ENCODE measurements at regions not wholly inside any gene's neighbourhood (a gene's known extent, or its start where the extent isn't known, plus 50 kb on each side); places are given as distances from the start of the nearest gene placed in this dataset.
"Not testable (repeated sequence)": the region's sequence is repeated elsewhere in the genome, so short reads cannot be mapped to it uniquely, and the experiment has no call there.

DNA sequence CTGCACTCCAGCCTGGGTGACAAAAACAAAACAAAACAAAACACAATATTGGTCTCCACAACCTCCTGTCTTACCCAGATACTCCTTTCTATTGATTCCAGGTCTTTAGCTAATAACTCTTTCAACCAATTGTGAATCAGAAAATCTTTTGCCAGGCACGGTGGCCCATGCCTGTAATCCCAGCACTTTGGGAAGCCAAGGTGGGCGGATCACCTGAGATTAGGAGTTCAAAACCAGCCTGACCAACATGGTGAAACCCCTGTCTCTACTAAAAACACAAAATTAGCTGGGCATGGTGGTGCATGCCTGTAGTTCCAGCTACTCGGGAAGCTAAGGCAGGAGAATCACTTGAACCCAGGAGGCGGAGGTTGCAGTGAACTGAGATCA is 88.5 kb upstream of the METTL9 start:
- H3K9me3 ChIP-seq (ENCODE audit: low read depth, low read length); H3K27ac ChIP-seq; DNase-seq (ENCODE audit: low read depth, low spot score); H3K4me3 ChIP-seq; H3K9ac ChIP-seq (ENCODE audit: insufficient read length): not testable (repeated sequence)
- peaks cover 24% of the 10 kb centered on the region; the same call in 1 of the 2 replicates for H3K36me3 ChIP-seq (ENCODE audit: insufficient read depth, low read length)

DNA sequence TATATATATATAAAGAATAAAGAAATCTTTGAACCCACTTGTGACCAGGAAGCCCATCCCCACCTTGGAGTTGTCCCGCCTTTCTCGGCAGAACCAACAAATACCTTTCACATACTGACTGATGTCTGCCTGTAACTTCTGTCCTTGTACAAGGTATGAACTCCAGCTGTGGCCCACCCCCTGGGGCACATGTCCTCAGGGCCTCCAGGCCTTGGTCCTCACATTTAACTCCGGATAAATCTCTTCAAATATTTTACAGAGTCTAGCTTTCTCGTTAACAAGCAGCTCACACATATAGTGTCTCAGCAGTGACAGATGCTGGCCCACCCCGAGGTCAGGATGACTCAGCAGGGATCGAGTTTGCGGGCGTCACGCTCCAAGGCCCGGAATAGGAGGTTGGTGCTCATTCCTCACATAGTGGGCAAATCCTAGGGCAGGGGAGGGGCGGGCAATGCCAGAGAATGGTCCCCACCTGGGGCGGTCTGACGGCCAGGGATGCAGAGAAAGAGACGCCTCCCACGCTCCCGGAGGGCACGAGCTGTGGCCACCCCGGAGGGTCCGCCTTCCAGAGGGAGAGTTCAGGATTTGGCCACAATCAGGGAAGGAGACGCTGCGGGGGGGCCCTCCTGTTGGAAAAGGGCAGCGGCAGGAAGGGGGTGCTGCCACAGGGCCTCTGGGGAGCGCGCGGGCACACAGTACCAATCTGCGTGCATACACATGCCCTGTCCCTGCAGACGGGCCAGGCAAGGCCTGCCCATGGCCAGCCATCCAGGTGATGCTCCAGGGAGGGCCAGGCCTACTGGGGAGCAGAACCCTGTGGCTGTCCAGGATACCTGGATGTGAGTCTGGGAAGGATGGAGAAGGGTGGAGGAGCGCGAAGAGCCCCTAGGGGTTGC is 87.8 kb upstream of the METTL9 start:
- not testable (repeated sequence) for H3K9ac ChIP-seq (ENCODE audit: insufficient read length); H3K27ac ChIP-seq; DNase-seq (ENCODE audit: low read depth, low spot score); H3K9me3 ChIP-seq (ENCODE audit: low read depth, low read length); H3K4me3 ChIP-seq
- peaks cover 28% of the 10 kb centered on the region; the same call in 1 of the 2 replicates for H3K36me3 ChIP-seq (ENCODE audit: insufficient read depth, low read length)

DNA sequence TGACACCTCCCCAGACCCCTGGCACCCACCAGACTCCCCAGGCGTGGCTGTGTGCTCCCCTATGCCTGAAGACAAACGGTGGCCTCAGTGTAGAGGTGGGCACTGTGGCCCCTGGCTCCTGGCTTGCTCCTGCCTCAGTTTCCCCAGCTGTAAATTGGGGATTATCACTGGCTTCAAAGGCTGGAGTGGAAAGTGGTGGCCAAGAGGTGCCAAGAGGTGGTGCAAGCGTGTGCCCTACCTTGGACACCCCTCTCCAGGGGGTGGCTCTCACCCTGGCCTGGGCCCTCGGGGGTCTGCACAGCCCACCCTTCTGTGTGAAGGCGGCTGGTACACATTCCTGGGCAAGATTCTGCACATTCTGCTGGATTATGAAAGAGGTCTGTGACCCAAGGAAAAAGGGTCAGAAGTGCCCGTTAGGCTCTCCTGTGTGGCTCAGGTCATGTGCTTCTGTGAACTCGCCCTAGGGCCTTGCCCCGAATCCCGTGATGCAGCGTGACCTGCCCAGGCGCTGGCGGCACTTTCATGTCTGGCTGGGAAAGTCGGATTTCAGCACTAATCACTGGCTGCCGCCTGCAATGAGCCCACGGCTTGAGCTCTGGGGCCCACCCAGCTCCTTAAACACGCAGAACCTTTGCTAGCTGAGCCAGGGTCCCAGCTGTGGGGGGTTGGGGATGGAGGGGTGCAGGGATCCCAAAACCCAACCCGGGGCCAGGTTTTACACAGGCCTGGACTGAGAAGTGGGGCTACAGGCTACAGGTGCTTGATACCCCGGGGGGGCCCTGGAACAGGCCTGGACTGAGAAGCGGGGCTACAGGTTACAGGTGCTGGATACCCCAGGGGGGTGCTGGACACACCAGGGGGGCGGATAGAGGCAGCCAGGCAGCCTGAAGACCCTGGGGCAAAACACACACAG is 86.8 kb upstream of the METTL9 start:
- H3K36me3 ChIP-seq (ENCODE audit: insufficient read depth, low read length), result peaks cover 28% of the 10 kb centered on the region; the same call in 1 of the 2 replicates
- not testable (repeated sequence) for H3K27ac ChIP-seq; DNase-seq (ENCODE audit: low read depth, low spot score); H3K4me3 ChIP-seq; H3K9ac ChIP-seq (ENCODE audit: insufficient read length); H3K9me3 ChIP-seq (ENCODE audit: low read depth, low read length)

DNA sequence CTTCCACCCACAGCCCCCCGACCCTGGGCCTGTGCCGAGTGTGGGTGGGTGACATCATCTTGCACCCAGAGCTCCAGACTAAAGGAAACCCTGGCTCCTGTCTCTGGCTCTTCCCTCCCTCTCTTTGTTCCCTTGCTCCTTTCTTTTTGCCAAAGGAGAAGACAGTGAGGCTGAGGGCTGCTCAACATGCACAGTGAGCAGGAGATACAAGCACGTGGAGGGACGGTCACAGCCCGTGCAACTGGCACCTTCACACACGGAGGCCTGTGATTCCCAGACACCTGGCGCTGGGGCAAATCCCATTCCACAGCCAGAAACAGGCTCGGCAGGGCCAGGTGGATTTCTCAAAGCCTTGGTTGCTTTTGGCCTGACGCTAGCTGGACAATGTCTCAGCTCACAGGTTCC is 86.0 kb upstream of the METTL9 start:
- DNase-seq (ENCODE audit: low read depth, low spot score); H3K9ac ChIP-seq (ENCODE audit: insufficient read length); H3K4me3 ChIP-seq; H3K9me3 ChIP-seq (ENCODE audit: low read depth, low read length); H3K27ac ChIP-seq: not testable (repeated sequence)
- H3K36me3 ChIP-seq (ENCODE audit: insufficient read depth, low read length), result peaks cover 28% of the 10 kb centered on the region; the same call in 1 of the 2 replicates

DNA sequence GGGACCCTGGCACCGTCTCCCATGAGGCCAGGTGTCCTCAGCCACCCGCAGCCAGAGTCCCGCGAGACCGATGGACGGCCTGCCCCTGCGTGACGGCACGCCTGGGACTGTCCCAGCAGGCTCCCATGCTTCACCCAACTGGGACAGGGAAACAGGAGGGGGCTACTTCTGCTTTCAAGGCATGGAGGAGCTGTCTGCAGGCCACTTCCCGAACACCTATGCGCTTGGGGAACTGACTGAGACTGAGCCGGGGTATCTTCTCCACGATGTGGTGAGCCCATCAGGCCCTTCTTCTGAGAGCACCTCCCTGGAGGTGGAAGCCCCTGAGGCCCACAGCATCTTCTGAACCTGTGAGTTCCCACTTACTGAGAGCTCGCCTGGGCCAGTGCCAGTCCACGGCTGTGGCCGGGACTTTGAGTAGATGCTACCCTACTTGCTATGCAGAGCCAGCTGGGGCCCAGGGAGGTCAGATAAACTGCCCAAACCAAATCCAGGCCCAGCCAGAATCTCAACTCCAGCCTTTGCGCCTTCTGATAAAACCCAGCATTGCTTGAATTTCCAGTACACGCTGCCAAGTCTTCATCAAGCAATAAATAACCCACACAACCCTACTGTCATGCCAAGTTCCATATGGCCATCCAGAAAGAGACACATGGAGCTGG is 85.4 kb upstream of the METTL9 start:
- peaks cover 24% of the 10 kb centered on the region; the same call in 1 of the 2 replicates for H3K36me3 ChIP-seq (ENCODE audit: insufficient read depth, low read length)
- not testable (repeated sequence) for H3K9me3 ChIP-seq (ENCODE audit: low read depth, low read length); H3K27ac ChIP-seq; H3K9ac ChIP-seq (ENCODE audit: insufficient read length); H3K4me3 ChIP-seq; DNase-seq (ENCODE audit: low read depth, low spot score)

DNA sequence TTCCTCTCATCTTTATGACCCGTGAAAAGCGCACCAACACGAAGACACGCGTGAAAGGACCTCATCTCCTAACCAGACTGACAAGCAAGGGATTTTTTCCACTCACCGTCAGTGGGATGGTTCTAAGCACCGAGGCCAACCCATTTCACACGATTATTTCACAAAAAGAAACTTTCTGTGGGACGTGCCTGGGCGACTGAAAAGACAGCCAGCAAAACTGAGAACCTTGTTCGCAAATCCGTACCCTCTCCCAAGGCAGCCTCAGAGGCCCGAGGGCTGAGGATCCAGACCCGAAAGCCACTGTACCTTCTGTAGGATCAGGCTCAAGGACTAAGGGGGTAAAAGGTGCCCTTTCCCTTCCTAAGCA is 84.9 kb upstream of the METTL9 start:
- not testable (repeated sequence) for H3K27ac ChIP-seq; H3K9ac ChIP-seq (ENCODE audit: insufficient read length); H3K4me3 ChIP-seq; DNase-seq (ENCODE audit: low read depth, low spot score); H3K9me3 ChIP-seq (ENCODE audit: low read depth, low read length)
- peaks cover 19% of the 10 kb centered on the region; the same call in 1 of the 2 replicates for H3K36me3 ChIP-seq (ENCODE audit: insufficient read depth, low read length)

DNA sequence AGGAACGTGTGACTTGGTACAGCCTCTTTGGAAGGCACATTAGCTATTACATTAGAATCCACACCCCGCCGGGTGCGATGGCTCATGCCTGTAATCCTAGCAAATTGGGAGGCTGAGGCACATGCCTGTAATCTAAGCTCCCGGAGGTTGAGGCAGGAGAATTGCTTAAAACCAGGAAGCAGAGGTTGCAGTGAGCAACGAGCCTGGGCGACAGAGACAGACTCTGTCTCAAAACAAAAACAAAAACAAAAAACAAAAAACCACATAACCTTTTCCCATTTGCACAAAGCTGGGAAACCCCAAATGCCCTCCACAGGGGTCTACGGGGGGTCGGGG is 82.7 kb upstream of the METTL9 start:
- not testable (repeated sequence) for H3K9ac ChIP-seq (ENCODE audit: insufficient read length); H3K27ac ChIP-seq; DNase-seq (ENCODE audit: low read depth, low spot score); H3K4me3 ChIP-seq; H3K9me3 ChIP-seq (ENCODE audit: low read depth, low read length)
- peaks cover 18% of the 10 kb centered on the region; the same call in 1 of the 2 replicates for H3K36me3 ChIP-seq (ENCODE audit: insufficient read depth, low read length)

DNA sequence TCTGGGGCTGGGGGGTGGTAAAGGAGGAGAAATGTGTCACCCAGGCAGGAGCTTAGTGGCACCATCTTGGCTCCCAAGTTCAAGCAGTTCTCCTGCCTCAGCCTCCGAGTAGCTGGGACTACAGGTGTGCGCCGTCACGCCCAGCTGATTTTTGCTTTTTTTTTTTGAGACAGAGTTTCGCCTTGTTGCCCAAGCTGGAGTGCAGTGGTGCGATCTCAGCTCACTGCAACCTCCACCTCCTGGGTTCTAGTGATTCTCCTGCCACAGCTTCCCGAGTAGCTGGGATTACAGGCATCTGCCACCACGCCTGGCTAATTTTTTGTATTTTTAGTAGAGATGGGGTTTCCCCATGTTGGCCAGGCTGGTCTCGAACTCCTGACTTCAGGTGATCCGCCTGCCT is 82.1 kb upstream of the METTL9 start:
- DNase-seq (ENCODE audit: low read depth, low spot score); H3K9me3 ChIP-seq (ENCODE audit: low read depth, low read length); H3K9ac ChIP-seq (ENCODE audit: insufficient read length); H3K4me3 ChIP-seq; H3K27ac ChIP-seq: not testable (repeated sequence)
- H3K36me3 ChIP-seq (ENCODE audit: insufficient read depth, low read length), result peaks cover 16% of the 10 kb centered on the region; the same call in 1 of the 2 replicates

DNA sequence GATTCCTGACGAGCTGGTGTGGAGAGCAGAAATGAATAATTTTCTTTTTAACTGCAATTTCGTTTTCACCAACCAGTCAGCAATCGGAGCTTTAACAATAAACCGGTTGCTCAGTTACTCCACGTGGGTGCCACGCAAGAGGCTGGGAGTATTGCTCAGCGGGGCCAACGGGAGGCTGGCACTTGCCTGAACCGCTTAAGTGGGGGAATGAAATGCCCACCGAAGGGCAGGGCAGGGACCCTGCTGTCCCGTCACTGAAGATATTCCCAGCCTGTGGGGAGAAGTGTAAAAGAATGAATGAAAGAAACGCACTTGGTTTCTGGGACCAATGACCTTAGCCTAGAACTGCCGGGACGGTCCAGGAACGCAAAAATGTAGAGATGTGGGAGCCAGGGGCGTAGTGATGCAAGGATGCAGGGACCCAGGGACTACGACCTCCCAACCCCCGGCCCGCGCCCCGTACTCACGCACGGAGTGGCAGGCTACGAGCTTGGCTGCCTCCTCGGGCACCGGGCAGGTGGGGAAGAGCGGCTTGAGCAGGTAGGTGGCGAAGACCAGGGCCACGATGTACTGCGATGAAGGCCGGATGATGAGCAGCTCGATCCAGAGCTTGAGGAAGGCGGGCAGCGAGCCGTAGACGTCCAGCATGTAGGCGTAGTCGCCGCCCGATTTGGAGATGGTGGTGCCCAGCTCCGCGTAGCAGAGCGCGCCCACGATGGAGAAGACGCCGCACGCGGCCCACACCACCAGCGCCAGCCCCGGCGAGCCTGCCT is 79.8 kb upstream of the METTL9 start:
- not testable (repeated sequence) for H3K36me3 ChIP-seq (ENCODE audit: insufficient read depth, low read length); DNase-seq (ENCODE audit: low read depth, low spot score); H3K9me3 ChIP-seq (ENCODE audit: low read depth, low read length)
- Histone ChIP-seq H3K9ac (ENCODE audit: insufficient read length) (peak overlapping the region; percentile 85), H3K27ac (peak overlapping the region; percentile 10; the same call in 1 of the 2 replicates), H3K4me3 (peak overlapping the region; percentile 95)

Data from SK-N-MC (cell line).